Breast epithelium (tissue), 3 donors: ENCODE measurements at regions not wholly inside any gene's neighbourhood (a gene's known extent, or its start where the extent isn't known, plus 50 kb on each side); places are given as distances from the start of the nearest gene placed in this dataset.

ENCODE experiments used
- CTCF ChIP-seq, 3 donors: fragments of 450-650 bp; IDR thresholded peaks; one replicate each; pipeline ENCODE4 v1.5.1; 2016 to 2017; ENCODE audit warnings: antibody characterized with exemption in 3 of 3, mild to moderate bottlenecking in 3 of 3, moderate library complexity in 3 of 3
- POLR2A ChIP-seq: fragments of 450-650 bp; IDR thresholded peaks from one replicate; pipeline ENCODE4 v1.6.1; 2016; ENCODE audit warnings: antibody characterized with exemption, mild to moderate bottlenecking, moderate library complexity
- POLR2AphosphoS5 ChIP-seq, 3 donors: sonication (generic); formaldehyde crosslinking; IDR thresholded peaks; one replicate each; pipeline ENCODE4 v1.6.1; 2017; ENCODE audit warnings: antibody characterized with exemption in 3 of 3

DNA sequence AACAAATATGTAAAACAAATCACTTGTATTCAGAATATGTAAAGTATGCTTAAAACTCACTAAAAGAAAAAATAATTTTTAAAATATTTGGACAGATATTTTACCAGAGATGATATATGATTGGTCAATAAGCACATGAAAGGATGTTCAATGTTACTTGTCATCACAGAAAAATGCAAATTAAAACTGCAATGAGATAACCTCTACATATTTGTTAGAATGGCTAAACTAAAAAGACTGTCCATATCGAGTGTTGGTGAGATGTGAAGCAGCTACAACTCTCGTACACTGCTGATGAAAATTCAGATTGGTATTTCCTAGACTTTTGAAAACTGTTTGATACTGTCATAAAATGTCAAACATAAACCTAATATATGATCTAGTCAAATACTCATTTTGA is 685.1 kb downstream of the DTWD2 start:
- TF ChIP-seq CTCF (IDR thresholded peaks at IDR 0.05) (no peak), POLR2A (no peak), POLR2AphosphoS5 (IDR thresholded peaks at IDR 0.05) (no peak)
